ENCODE measurements at regions not wholly inside any gene's neighbourhood (a gene's known extent, or its start where the extent isn't known, plus 50 kb on each side); places are given as distances from the start of the nearest gene placed in this dataset.
"Not testable (repeated sequence)": the region's sequence is repeated elsewhere in the genome, so short reads cannot be mapped to it uniquely, and the experiment has no call there.

DNA sequence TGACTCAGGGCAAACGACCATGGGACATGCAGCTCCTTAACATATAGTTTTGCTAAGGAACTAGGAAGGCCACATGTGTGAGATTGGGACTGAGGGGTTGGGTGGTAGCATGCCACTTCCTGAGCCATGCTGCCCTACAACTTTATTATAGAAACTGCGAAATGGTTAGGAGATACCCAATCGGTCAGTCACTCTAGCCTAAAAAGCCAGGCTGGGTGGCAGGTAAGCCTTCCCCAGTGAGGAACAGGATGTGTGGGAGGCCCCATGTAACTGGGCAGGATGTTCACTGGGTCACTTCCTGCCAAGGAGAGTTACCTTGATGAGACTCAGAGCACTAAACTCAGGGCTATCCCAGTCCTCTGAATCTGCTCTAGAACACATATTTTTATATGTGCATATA lies 123.5 kb downstream of the MAP3K7 start:
- no peak for DNase-seq (ENCODE audit: low read depth)

GRCh38 chr6:90462102-90462501 lies 124.8 kb downstream of the MAP3K7 start:
- DNase-seq (ENCODE audit: low read depth): no peak

DNA sequence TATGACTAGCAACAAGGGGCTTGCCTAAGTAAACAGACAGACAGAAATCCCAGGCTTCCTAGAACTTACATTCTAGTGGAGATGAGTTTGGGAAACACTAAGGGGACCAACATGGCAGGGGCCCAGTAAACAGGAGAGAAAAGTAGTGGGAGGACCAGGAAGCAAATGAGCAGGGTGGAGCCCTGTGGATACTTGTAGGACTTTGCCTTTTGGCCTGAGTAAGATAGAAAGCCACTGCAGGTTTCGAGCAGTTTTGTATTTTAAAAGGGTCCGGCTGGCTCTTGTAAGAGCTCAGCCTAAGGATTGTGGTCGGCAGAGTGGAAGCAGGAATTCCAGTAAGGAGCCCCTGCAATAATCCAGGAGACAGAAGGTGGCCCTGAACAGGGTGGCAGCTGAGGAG lies 125.5 kb downstream of the MAP3K7 start:
- no peak for DNase-seq (ENCODE audit: low read depth)

GRCh38 chr6:90460051-90460450 lies 126.8 kb downstream of the MAP3K7 start:
- DNase-seq (ENCODE audit: low read depth): no peak

- DNase-seq (ENCODE audit: low read depth): no peak
These were observed 127.6 kb downstream of the MAP3K7 start for GRCh38 chr6:90459225-90459758.

- no peak for DNase-seq (ENCODE audit: low read depth)
These were observed 128.3 kb downstream of the MAP3K7 start for GRCh38 chr6:90458353-90459224.

- no peak for DNase-seq (ENCODE audit: low read depth)
These were observed 129.0 kb downstream of the MAP3K7 start for GRCh38 chr6:90457867-90458259.

DNA sequence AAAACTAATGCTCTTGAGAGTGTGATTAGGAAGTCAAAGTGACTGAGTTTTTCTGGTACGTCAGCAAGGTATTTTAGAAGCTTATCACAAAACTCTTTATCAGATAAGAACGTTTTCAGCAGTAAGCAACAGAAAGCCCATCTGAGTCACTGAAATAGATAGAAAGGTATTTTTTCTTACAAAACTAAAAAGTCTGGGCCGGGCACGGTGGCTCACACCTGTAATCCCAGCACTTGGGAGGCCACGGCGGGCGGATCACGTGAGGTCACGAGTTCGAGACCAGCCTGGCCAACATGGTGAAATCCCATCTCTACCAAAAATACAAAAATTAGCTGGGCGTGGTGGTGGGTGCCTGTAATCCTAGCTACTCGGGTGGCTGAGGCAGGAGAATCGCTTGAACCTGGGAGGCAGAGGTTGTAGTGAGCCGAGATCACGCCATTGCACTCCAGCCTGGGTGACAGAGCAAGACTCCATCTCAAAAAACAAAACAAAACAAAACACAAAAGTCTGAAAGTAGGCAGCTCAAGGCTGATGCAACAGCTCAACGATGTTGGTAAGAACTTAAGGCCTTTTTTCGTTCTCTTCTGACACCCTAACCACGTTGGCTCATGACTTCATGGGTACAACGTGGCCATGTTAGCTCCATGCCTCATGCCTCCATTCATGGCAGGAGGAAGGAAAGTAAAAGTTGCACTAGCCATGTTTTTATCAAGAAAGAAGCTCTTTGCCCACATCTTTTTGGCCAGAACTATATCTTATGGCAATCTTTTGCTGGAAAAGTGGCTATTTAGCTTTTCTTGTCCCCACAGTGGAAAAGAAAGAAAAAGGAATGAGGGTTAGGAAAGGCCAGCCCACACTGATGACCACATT lies 129.6 kb downstream of the MAP3K7 start:
- DNase-seq (ENCODE audit: low read depth): not testable (repeated sequence)

- no peak for DNase-seq (ENCODE audit: low read depth)
These were observed 130.9 kb downstream of the MAP3K7 start for GRCh38 chr6:90456001-90456400.

GRCh38 chr6:90454836-90455427 lies 131.9 kb downstream of the MAP3K7 start:
- DNase-seq (ENCODE audit: low read depth): no peak

- no peak for DNase-seq (ENCODE audit: low read depth)
These were observed 136.5 kb downstream of the MAP3K7 start for GRCh38 chr6:90450268-90450953.

DNA sequence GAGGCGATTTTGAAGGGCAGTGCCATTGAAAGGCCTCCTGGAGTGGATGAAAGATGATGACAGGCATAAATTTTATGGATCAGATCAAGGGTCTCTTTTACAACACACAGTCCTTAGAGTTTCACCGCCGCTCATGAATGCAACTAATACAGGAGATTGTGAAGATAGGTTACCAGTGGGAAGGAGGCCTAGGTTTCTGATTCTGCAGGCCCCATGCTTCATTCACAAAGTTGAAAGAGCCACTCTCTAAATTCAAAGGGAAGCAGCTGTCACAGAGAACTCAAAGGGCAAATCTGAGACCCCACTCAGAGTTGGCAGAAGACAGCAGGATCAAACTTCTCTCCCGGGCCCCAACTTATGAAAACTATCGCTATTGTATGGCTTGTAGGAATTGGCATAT lies 137.6 kb downstream of the MAP3K7 start:
- DNase-seq (ENCODE audit: low read depth): no peak

DNA sequence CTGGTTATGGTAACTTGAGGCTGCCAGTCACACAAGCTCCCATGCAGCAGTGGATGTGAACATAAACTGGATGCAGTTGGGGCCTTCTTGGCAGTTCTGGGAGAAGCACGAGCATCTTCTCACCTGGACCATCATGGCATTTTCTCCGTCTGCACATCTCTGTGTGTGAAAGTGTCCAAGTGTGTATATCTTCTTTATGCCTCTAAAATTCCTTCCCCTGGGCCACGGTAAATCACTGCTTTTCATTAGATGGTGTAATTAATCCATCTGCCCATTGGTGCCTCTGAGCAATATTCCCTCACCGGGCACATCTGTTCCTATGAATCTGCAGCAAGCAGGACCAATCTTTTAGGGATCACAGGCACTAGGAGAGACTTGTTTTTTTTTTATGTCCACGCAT lies 138.0 kb downstream of the MAP3K7 start:
- DNase-seq (ENCODE audit: low read depth): no peak

GRCh38 chr6:90446164-90446563 lies 140.7 kb downstream of the MAP3K7 start:
- DNase-seq (ENCODE audit: low read depth): no peak

GRCh38 chr6:90445533-90446108 lies 141.3 kb downstream of the MAP3K7 start:
- no peak for DNase-seq (ENCODE audit: low read depth)

DNA sequence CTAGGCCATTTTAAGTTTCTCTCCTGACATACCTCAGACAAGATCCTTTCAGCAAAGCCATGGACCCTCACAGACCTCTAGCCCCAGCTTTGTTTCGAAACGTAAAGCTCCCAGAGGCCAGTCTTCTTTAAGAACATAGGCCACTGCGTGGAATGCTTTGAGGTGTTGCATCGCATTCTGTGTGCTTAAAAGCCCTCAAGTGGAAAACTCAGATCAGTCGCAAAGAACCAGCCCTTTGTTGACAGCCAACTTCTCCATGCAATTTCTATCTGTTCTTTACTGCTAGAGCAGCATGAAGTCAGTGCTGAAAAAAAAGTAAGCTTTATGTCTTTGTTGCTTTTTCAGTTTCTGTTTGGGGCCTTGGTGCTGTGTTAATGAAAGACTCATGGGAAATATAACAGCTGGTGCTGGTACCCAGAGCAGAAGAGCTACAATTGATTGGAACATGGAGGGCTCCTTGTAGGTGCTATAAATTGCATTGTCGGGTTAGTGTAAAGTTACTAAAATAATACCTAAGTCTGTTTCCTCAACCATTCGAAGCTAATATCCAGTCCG lies 142.6 kb downstream of the MAP3K7 start:
- no peak for DNase-seq (ENCODE audit: low read depth)

GRCh38 chr6:90442366-90442765 lies 144.5 kb downstream of the MAP3K7 start:
- DNase-seq (ENCODE audit: low read depth): no peak

- no peak for DNase-seq (ENCODE audit: low read depth)
These were observed 144.1 kb upstream of the BACH2 start for GRCh38 chr6:90440586-90441283.

GRCh38 chr6:90439586-90439985 lies 142.9 kb upstream of the BACH2 start:
- no peak for DNase-seq (ENCODE audit: low read depth)

DNA sequence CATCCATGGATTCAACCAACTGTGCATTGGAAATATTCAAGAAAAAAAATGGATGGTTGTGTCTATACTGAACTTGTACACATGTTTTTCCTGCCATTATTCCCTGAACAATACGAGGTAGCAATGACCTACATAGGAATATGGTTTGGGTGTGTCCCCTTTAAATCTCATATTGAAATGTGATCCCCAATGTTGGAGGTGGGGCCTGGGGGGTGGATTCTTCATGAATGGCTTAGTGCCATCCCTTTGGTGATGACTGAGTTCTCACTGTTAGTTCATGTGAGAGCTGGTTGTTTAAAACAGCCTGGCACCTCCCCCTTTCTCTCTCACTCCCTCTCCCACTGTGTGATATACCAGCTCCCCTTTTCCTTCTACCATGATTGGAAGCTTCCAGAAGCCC lies 139.8 kb upstream of the BACH2 start:
- no peak for DNase-seq (ENCODE audit: low read depth)
